GM21447 (cell line): ENCODE measurements at regions not wholly inside any gene's neighbourhood (a gene's known extent, or its start where the extent isn't known, plus 50 kb on each side); places are given as distances from the start of the nearest gene placed in this dataset.
"Not testable (repeated sequence)": the region's sequence is repeated elsewhere in the genome, so short reads cannot be mapped to it uniquely, and the experiment has no call there.

Experiments used
- ATAC-seq: cut with Tn5 transposase; IDR thresholded peaks from one replicate; pipeline ENCODE4 v1.9.1; 2021; ENCODE audit not compliant: unreplicated experiment

DNA sequence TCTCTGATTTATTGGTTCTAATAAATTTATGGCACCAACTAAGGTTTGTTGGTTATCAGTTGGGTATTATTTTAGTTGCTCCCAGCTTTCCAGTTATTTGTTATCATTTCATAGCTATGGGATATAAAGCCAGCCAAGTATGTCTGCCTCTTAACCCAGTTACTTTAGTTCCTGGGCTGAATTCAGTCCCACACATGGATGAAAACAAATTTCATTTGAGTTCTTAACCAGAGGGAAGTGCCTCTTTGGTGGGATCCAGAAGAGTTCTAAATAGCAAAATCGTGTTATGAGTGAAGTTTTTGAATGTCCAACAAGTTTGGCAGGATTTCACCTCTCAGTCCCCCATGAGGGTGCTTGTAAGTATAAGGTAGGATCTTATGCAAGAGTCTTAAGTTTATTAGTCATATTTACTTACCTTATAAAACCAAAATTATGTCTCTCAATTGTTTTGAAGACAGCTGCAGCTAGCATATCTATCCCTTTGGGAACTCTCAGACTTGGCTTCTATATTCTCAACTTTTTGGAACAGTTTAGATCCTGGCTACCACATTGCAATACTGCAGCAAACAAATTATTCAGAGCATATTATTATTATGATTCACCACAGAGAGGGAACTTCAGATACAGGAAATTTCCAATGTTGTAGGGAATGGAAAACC, 683.6 kb downstream of the BCKDHB start:
- no peak for ATAC-seq

GRCh38 chr6:80783271-80783670, 676.8 kb downstream of the BCKDHB start:
- not testable (repeated sequence) for ATAC-seq

DNA sequence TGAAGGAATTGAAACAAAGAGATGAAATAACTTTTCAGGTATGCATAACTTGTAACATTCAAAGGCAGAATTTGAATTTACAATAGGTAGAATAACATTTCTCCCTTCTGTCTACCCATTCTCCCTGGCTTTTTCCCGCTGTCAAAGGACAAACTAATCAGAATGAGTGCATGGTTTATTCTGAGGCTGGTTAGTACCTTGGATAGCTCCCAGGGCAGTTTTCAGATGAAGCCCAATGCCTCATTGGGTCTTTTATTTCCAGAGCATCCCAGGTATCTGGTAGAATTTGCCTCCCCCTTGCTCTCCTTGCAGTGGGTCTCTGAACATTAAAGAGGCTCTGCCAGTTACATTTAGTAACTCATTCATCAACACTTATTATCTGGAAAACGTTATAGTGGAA, 665.5 kb downstream of the BCKDHB start:
- ATAC-seq = no peak

GRCh38 chr6:80769106-80769505, 662.6 kb downstream of the BCKDHB start:
- no peak for ATAC-seq

DNA sequence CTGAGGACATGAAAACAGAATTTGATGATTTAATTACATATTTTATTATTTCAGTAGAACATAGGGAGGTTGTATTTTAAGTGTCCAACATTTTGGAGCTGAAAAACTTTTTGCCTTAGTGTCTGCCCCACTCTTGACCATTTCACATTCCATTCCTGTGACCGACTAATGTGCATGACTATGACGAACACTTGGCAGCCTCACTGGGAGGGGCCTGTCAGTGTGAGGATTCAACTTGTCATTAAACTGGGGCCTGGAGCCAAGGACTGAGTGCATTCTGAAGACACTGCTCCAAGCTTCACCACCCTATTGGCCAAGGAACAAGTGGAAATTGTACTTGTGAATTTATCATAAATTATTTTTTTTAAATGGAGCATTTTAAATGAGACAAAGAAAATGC, 661.3 kb downstream of the BCKDHB start:
- ATAC-seq = no peak

DNA sequence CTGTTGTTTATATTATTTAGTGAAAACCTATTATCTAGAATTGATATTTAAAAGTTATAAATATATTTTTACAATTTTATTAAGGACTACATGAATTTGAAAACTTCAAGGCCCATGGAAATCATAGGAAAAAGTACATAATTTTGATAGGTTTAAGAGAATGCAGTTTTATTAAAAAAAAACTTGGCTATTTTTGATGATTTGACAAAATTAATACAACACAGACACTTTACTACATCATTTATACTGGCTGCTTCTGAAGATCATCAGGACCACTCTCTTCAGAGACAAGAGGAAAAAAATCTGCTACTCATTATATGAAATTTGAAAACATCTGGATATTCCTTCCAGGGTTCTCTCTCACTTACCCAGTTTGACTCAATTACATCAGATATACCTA, 637.7 kb downstream of the BCKDHB start:
- no peak for ATAC-seq

DNA sequence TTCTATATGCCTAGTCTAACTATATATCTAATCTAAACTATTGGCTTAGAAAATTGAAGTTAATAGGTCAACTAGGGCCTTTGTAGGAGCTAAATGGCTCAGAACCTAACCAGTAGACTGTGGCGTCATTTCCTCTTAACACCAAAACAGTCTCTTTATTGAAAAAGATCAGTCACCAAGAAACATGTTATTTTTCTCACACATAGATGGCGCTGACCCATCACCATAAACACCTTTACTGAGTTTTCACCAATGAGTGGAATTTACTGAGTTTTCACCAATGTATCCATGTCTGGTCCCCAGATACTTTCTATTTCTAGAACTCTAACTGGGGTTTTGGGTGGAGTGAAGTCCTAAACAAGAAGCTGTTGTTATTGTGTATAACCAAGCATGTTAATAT, 636.0 kb downstream of the BCKDHB start:
- no peak for ATAC-seq

DNA sequence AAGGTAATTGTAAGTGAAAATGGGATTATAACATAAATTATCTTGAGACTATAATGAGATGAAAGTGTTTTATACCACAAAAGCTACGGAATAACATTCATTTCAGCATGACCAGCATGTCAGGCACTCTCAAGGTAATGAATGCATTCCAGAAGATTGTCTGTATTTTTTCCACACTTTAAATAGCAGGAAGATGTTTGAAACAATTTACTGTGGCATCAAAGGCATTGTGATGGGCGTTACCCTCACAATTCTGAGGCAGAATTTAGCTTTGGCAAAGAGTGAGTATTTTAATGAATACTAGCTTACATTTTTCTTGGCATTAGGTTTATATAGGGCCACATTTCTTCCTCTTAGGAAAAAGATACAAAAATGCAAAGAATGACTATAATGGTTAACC, 627.2 kb downstream of the BCKDHB start:
- no peak for ATAC-seq

DNA sequence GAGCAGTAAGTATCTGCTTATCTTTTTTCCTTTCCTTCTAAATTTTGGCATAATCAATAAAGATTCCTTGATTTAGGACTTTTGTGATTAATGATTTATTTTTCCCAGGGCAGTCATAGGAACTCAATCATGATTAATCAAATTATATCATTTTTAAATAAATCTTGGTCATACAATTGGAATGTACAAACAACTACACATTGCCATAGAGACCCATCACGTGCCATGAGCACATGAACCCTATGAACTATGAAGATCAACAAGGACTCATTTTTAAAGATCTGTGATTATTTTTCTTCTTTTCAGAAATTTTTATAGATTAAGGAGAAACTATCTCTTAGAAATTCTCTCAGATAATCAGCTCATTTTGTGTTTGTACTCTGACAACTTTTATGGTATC, 622.4 kb downstream of the BCKDHB start:
- ATAC-seq = no peak

DNA sequence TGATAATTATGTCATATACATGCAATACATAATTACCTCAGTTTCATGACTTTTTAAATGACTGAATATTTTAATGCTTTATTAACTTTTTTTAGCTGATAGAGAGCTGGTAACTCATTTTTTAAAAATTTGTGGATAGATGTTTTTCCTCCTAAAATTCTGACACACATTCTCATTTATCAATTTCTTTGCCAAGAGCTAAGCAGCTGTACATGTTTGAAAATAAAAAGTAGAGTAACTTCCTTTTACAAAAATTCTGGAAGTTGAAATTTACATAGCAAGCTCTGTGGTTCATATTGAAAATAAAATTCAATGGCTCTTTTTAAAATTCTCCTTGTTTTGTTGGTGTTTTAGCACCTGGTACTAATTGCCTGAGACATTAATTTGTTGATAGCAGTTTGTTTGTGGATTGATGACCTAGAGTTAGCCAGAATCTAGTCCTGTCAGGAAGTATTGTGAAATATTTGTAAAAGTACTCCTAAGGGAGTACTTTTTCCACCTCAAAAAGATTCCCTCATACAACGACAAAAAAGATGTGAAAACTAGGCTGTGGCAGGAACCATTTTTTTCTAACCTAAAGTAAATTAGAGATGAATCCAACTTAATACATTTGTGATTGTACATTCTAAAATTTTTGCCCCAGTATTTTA, 621.8 kb downstream of the BCKDHB start:
- no peak for ATAC-seq

- no peak for ATAC-seq
Measured at GRCh38 chr6:80725156-80725930, 618.9 kb downstream of the BCKDHB start.

DNA sequence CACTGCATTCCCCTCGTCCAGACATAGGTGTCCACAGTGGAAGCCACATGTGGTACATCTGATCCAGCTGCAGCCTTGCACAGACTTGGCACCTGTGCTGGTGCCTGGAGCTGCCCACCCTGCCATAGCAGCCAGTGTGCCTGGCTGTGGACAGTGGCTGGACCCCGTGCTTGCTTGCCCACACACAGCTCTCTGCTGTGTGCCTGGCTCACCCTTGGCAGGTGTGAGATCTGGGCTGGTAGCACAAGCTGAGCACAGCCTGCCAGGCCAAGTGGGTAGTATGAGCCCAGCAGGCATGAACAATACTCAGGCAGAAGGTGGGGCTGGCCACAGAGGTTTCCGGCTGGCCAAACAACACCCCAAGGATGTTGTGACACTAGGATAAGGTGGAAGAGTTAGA, 614.4 kb downstream of the BCKDHB start:
- ATAC-seq = no peak

DNA sequence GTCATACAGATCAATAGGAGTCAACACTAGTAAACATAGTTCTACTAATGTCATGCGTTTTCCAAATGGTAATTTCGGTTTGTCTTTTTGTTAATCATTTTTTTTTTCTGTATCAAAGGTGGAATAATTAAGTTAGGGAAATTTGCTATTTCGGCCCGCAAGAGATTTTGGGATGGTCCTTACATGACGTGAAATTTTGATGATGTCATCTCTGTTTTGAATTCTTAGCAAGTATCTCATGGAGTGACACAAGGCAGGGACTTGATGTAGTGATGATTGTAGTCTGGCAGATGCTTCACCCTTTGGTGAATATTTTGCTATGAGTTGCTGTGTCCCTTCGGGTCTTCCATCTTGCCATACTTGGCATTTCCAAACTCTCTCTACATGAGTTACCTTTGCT, 608.0 kb downstream of the BCKDHB start:
- ATAC-seq = no peak

GRCh38 chr6:80698459-80698858, 592.0 kb downstream of the BCKDHB start:
- no peak for ATAC-seq

GRCh38 chr6:80696268-80696667, 589.8 kb downstream of the BCKDHB start:
- no peak for ATAC-seq

DNA sequence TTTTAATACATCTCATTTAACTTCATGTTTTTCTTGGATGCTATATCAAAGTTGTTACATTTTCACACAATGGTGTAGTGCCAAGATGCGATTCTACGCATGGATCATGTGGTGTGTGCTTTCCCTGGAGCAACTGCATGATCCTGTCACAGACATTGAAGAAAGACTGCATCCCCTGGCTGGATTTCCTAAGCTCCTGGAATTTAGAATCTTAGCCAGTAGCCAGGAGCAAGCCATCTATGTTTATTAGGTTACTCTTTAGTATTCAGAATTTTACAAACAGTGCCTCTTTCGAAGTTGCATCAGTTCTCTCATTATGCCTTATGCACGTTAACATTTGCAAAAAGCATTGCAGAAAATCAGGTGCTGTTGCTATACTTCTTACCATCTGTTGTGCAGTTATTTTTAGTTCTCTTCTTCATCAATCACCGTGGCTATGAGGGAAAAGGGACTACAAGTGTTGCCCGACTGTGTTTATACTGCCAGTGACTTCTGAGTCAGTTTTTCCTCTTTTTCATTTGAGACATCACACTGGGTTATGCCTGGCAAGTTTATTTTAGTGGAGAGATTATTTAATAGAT, 584.2 kb downstream of the BCKDHB start:
- no peak for ATAC-seq

GRCh38 chr6:80689716-80690395, 583.4 kb downstream of the BCKDHB start:
- no peak for ATAC-seq

- no peak for ATAC-seq
Measured at GRCh38 chr6:80679992-80680391, 573.5 kb downstream of the BCKDHB start.

DNA sequence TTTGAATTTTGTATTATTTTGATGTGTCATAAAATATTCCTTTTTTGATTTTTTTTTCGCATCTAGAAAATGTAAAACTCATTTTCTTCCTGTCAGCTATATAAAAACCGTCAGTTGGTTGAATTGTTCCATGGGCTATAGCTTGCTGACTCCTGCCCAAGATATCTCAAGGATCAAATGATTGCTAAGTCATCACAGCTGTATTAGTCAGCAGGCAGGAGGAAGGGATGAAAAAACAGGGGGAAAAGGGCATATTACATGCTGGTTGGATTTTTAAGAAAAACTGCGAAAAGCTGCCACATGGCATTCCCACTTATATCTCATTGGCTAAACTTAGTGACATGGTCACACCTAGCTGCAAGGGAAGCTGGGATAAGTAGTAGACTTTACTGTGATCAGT, 569.9 kb downstream of the BCKDHB start:
- ATAC-seq = no peak

GRCh38 chr6:80674669-80675068, 568.2 kb downstream of the BCKDHB start:
- ATAC-seq = no peak

- ATAC-seq = no peak
Measured at GRCh38 chr6:80673367-80673766, 566.9 kb downstream of the BCKDHB start.
